OCI-LY1 (cell line): ENCODE measurements at regions not wholly inside any gene's neighbourhood (a gene's known extent, or its start where the extent isn't known, plus 50 kb on each side); places are given as distances from the start of the nearest gene placed in this dataset.

ENCODE experiments used
- EZH2 ChIP-seq: fragments of 200-600 bp; sonication (generic), shearing (Covaris generic); IDR thresholded peaks from 2 replicates; pipeline ENCODE4 v1.8.0; 2017; ENCODE audit warnings: borderline replicate concordance, mixed run types, mild to moderate bottlenecking, antibody characterized with exemption, low read length, moderate library complexity, mixed read lengths
- TF ChIP-seq, protein P1 (sequence below): fragments of 200-600 bp; sonication (generic), shearing (Covaris generic); IDR thresholded peaks from 2 replicates; pipeline ENCODE4 v1.5.1; 2017; ENCODE audit warnings: mild to moderate bottlenecking, antibody characterized with exemption, low read length, moderate library complexity, mixed read lengths

GRCh38 chr1:96510391-96510790, 211.2 kb upstream of the PTBP2 start:
- TF ChIP-seq, protein P1, sequence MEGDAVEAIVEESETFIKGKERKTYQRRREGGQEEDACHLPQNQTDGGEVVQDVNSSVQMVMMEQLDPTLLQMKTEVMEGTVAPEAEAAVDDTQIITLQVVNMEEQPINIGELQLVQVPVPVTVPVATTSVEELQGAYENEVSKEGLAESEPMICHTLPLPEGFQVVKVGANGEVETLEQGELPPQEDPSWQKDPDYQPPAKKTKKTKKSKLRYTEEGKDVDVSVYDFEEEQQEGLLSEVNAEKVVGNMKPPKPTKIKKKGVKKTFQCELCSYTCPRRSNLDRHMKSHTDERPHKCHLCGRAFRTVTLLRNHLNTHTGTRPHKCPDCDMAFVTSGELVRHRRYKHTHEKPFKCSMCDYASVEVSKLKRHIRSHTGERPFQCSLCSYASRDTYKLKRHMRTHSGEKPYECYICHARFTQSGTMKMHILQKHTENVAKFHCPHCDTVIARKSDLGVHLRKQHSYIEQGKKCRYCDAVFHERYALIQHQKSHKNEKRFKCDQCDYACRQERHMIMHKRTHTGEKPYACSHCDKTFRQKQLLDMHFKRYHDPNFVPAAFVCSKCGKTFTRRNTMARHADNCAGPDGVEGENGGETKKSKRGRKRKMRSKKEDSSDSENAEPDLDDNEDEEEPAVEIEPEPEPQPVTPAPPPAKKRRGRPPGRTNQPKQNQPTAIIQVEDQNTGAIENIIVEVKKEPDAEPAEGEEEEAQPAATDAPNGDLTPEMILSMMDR, result no peak
- no peak for TF ChIP-seq EZH2
